A549 (cell line): ENCODE measurements at regions not wholly inside any gene's neighbourhood (a gene's known extent, or its start where the extent isn't known, plus 50 kb on each side); places are given as distances from the start of the nearest gene placed in this dataset.

Experiments used
- ATAC-seq, 2 experiments: fragments of 200-7000 bp in 1 of 2; fragments of >200 bp in 1 of 2; cut with Nextera tagmentation in 1 of 2; cut with Tn5 transposase in 1 of 2; 3 replicates each; pipeline versions ENCODE4 v1.8.0 to v1.9.1; 2018 to 2020; ENCODE audit warnings: mild to moderate bottlenecking in 1 of 2, moderate library complexity in 1 of 2
- CTCF ChIA-PET: fragments of 300-600 bp; sonication (Branson Sonifier 250); formaldehyde crosslinking; extraction: SDS; loops from one replicate; lab custom pipeline; 2021; ENCODE audit warnings: antibody characterized with exemption, inconsistent platforms; lab: Yijun Ruan, JAX
- POLR2A ChIA-PET: fragments of 350-600 bp; formaldehyde crosslinking; extraction: SDS; loops from one replicate; lab custom pipeline; 2021; ENCODE audit warnings: antibody characterized with exemption, inconsistent platforms; lab: Yijun Ruan, JAX
- DNase-seq, 2 experiments: peaks; one replicate each; pipeline versions ENCODE4 v3.0.0 to v3.0.0-alpha.2; 2011 to 2016; ENCODE audit warnings: low read depth in 1 of 2, low spot score in 1 of 2
- FAIRE-seq: peaks from 2 replicates; lab custom pipeline; 2011; peaks lifted over from hg19 to GRCh38; lab: Jason Lieb, UNC
- H3K27ac ChIP-seq, 2 experiments: fragments of >200 bp; sonication (Bioruptor Twin); formaldehyde crosslinking; 3 replicates each; pipeline ENCODE4 v1.5.1; 2016 to 2017
- H3K4me1 ChIP-seq: fragments of >200 bp; sonication (Bioruptor Twin); formaldehyde crosslinking; 3 replicates; pipeline ENCODE4 v1.6.1; 2016
- H3K4me2 ChIP-seq: fragments of >200 bp; sonication (Bioruptor Twin); formaldehyde crosslinking; 3 replicates; pipeline ENCODE4 v1.6.1; 2016
- H3K4me3 ChIP-seq: fragments of >200 bp; sonication (Bioruptor Twin); formaldehyde crosslinking; 3 replicates; pipeline ENCODE4 v1.5.1; 2016
- H3K9me3 ChIP-seq: fragments of >200 bp; sonication (Bioruptor Twin); formaldehyde crosslinking; 3 replicates; pipeline ENCODE4 v1.6.1; 2016
- ESRRA ChIP-seq: fragments of 150-350 bp; IDR thresholded peaks from 2 replicates; pipeline ENCODE4 v1.6.1; 2014; ENCODE audit warnings: mild to moderate bottlenecking, low read length, borderline replicate concordance
- FOXS1 ChIP-seq: fragments of 250-450 bp; sonication (Bioruptor Pico); IDR thresholded peaks from 2 replicates; pipeline ENCODE4 v1.5.0; 2020; ENCODE audit warnings: mild to moderate bottlenecking, moderate library complexity
- HOXB13 ChIP-seq: fragments of 250-450 bp; sonication (Bioruptor Pico); IDR thresholded peaks from 2 replicates; pipeline ENCODE4 v1.5.0; 2020; ENCODE audit warnings: low read depth, mild to moderate bottlenecking, moderate library complexity
- JUNB ChIP-seq: fragments of >200 bp; sonication (Bioruptor Twin); formaldehyde crosslinking; IDR thresholded peaks from 2 replicates; pipeline ENCODE4 v1.6.1; 2016
- MAFK ChIP-seq: fragments of 450-650 bp; IDR thresholded peaks from 2 replicates; pipeline ENCODE4 v1.6.1; 2014; ENCODE audit not compliant: partially characterized antibody
- MAZ ChIP-seq: fragments of 150-350 bp; IDR thresholded peaks from 2 replicates; pipeline ENCODE4 v1.6.1; 2014; ENCODE audit warnings: antibody characterized with exemption, low read depth, low read length, borderline replicate concordance
- MYC ChIP-seq: IDR thresholded peaks from 2 replicates; pipeline ENCODE4 v1.6.1; 2012; ENCODE audit warnings: mild to moderate bottlenecking, inconsistent platforms, low read length, improper control_type of control experiment, borderline replicate concordance
- NFE2L2 ChIP-seq: fragments of 150-350 bp; conservative IDR thresholded peaks from 2 replicates; pipeline ENCODE4 v1.6.1; 2014; ENCODE audit warnings: low read length
- RARB ChIP-seq: fragments of 250-450 bp; sonication (Bioruptor Pico); IDR thresholded peaks from 2 replicates; pipeline ENCODE4 v1.8.0; 2021; ENCODE audit warnings: mild to moderate bottlenecking, moderate library complexity
- RFX5 ChIP-seq: fragments of 450-650 bp; IDR thresholded peaks from 2 replicates; pipeline ENCODE4 v1.7.1; 2014; ENCODE audit warnings: antibody characterized with exemption, mild to moderate bottlenecking, moderate library complexity
- SMC3 ChIP-seq: fragments of >200 bp; sonication (Bioruptor Twin); formaldehyde crosslinking; IDR thresholded peaks from 3 replicates; pipeline ENCODE4 v1.6.1; 2018; ENCODE audit warnings: inconsistent platforms
- TFCP2L1 ChIP-seq: fragments of 250-450 bp; sonication (Bioruptor Pico); IDR thresholded peaks from 2 replicates; pipeline ENCODE4 v1.5.0; 2021; ENCODE audit warnings: mild to moderate bottlenecking
- TP53 ChIP-seq: fragments of 250-450 bp; sonication (Bioruptor Pico); IDR thresholded peaks from 2 replicates; pipeline ENCODE4 v1.5.0; 2021; ENCODE audit warnings: mild to moderate bottlenecking, moderate library complexity
- ZFP36 ChIP-seq: fragments of 450-650 bp; IDR thresholded peaks from 2 replicates; pipeline ENCODE4 v1.6.1; 2014; ENCODE audit warnings: borderline replicate concordance; ENCODE audit not compliant: partially characterized antibody
- ZNF302 ChIP-seq: fragments of 250-450 bp; sonication (Bioruptor Pico); IDR thresholded peaks from 2 replicates; pipeline ENCODE4 v1.9.0; 2021; ENCODE audit warnings: inconsistent platforms, mild to moderate bottlenecking, moderate library complexity
- WGBS: methylation state at CpG from one replicate; pipeline ENCODE4 v1.1.6; 2017; ENCODE audit errors: missing lambda C conversion rate; 5-methylcytosine and 5-hydroxymethylcytosine counted together
- TF ChIP-seq, protein P1 (sequence below): fragments of 150-350 bp; IDR thresholded peaks from 2 replicates; pipeline ENCODE4 v1.6.1; 2014; ENCODE audit warnings: low read depth, mild to moderate bottlenecking, low read length
- TF ChIP-seq, protein P2 (sequence below): fragments of >200 bp; sonication (Bioruptor Twin); formaldehyde crosslinking; IDR thresholded peaks from 3 replicates; pipeline ENCODE4 v1.6.1; 2016
- TF ChIP-seq, protein P3 (sequence below): fragments of 250-450 bp; sonication (Bioruptor Pico); IDR thresholded peaks from 2 replicates; pipeline ENCODE4 v1.5.0; 2021; ENCODE audit warnings: mild to moderate bottlenecking, moderate library complexity, borderline replicate concordance
- TF ChIP-seq, protein P4 (sequence below): fragments of 450-650 bp; IDR thresholded peaks from 2 replicates; pipeline ENCODE4 v1.6.1; 2014; ENCODE audit warnings: antibody characterized with exemption
- TF ChIP-seq, protein P5 (sequence below): fragments of 200-600 bp; sonication (generic); IDR thresholded peaks from 2 replicates; pipeline ENCODE4 v1.6.1; 2016; ENCODE audit warnings: antibody characterized with exemption, mild to moderate bottlenecking, moderate library complexity

DNA sequence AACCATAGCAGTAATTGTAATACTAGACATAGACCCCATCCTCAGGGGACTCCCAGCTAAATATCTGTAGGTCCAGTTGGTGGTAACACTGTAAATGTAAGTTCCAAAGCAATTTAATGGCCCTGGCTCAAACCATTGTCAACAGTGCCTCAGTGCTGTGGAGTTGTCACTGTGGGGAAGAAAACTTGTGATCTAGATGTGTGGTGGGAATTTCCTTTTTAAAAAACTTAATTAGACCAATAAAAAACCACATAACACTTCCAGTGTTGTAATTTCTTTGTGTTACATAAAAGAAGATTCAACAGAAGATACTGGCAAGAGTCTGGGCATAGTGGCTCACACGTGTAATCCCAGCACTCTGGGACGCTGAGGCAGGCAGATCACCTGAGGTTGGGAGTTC lies 138.6 kb upstream of the UMPS start:
- Histone ChIP-seq H3K4me1 (no peaks in the 10 kb centered on the region), H3K27ac (no peak overlapping the region), H3K4me3 (no peak overlapping the region), H3K9me3 (no peaks in the 10 kb centered on the region), H3K4me2 (no peak overlapping the region)
- WGBS, result 66% methylated on average over 2 of the region's 2 CpGs
- DNase-seq (no peak), ATAC-seq (no peak), FAIRE-seq (no peak)
- TF ChIP-seq FOXS1 (CRISPR knock-in tag), result no peak
- TF ChIP-seq, protein P1, sequence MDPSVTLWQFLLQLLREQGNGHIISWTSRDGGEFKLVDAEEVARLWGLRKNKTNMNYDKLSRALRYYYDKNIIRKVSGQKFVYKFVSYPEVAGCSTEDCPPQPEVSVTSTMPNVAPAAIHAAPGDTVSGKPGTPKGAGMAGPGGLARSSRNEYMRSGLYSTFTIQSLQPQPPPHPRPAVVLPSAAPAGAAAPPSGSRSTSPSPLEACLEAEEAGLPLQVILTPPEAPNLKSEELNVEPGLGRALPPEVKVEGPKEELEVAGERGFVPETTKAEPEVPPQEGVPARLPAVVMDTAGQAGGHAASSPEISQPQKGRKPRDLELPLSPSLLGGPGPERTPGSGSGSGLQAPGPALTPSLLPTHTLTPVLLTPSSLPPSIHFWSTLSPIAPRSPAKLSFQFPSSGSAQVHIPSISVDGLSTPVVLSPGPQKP, result no peak
- TF ChIP-seq, all 56 proteins: peak for 0
- ChIA-PET POLR2A (no interaction called here), CTCF (interaction anchor here (0.6 to 1.9 kb wide), 3 partner anchors 9 to 310 kb away, joined by 3 to 5 read pairs (median 4); no protein-coding TSS in a partner anchor)

DNA sequence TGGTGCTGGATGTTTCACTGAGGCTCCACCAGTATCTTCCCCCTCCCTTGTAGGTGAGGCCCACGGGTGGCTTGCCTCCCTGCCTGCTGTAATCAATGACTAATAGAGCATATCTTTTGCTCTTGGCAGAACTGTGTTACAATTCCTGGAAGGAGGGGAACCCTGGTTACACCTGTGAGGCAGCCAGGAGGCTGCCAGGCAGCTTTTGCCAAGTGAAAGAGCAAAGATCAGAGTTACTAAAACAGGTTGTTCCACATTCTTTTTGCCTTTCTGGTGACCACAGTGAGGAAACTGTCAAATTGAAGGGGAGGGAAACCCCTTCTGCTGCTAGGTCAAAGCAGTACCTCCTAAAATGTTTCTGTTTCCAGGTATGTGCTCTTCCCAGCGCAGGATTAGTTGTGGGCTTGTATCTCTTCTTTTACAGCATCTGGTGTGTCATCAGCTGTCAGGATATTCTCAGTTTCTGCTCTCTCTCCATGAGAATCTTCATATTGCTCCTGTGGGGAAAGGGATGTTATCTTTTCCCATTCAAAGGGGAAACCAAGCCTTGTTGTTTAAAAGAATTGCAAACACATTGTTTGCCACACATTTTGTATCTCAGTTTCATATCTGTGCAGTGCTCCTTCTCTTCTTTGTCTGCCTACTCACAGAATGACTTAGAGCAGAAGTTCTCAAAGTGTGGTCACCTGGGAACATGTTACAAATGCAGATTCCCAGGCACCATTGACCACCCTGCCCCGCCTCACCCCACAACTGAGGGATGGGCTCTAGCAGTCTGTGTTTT lies 137.4 kb upstream of the UMPS start:
- no peak for DNase-seq
- no peak for ATAC-seq
- WGBS, result 46% methylated on average over 3 of the region's 3 CpGs
- Histone ChIP-seq H3K9me3 (no peaks in the 10 kb centered on the region), H3K27ac (no peak overlapping the region)
- no peak for FAIRE-seq
- TF ChIP-seq, protein P2, sequence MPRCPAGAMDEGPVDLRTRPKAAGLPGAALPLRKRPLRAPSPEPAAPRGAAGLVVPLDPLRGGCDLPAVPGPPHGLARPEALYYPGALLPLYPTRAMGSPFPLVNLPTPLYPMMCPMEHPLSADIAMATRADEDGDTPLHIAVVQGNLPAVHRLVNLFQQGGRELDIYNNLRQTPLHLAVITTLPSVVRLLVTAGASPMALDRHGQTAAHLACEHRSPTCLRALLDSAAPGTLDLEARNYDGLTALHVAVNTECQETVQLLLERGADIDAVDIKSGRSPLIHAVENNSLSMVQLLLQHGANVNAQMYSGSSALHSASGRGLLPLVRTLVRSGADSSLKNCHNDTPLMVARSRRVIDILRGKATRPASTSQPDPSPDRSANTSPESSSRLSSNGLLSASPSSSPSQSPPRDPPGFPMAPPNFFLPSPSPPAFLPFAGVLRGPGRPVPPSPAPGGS, result no peak
- TF ChIP-seq, all 56 proteins: peak for 0
- Histone ChIP-seq H3K4me1 (no peaks in the 10 kb centered on the region), H3K4me3 (no peak overlapping the region), H3K4me2 (no peak overlapping the region)
- ChIA-PET CTCF (interaction anchor here (1.6 kb wide), 1 partner anchor 28 kb away, joined by 4 read pairs; no protein-coding TSS in a partner anchor), POLR2A (no interaction called here)

DNA sequence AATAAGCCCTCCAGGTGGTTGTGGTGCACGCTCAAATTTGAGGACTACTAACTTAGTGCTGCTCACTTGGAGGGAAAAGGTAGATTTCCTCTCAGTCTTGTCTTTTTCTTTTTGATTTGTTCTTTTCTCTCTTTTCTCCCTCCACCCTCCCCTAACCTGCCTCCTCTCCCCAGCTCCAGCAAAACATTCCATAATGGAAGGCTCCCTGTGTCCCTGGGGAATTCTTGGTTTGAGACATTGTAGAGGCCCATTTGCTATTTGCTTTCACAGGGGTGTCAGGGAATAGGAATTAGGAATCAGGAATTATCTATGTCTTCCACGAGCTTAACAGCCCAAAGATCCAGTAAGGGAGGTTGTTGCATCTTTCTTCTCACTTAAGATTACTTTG lies 136.8 kb upstream of the UMPS start:
- H3K4me3 ChIP-seq, result no peak overlapping the region
- WGBS, result 32% methylated on average over 2 of the region's 2 CpGs
- no peak overlapping the region for H3K27ac ChIP-seq
- CTCF ChIA-PET, result no interaction called here
- H3K9me3 ChIP-seq, result no peaks in the 10 kb centered on the region
- POLR2A ChIA-PET, result no interaction called here
- TF ChIP-seq HOXB13 (CRISPR knock-in tag) (no peak), JUNB (no peak), RFX5 (no peak), MAFK (no peak)
- TF ChIP-seq, protein P3, sequence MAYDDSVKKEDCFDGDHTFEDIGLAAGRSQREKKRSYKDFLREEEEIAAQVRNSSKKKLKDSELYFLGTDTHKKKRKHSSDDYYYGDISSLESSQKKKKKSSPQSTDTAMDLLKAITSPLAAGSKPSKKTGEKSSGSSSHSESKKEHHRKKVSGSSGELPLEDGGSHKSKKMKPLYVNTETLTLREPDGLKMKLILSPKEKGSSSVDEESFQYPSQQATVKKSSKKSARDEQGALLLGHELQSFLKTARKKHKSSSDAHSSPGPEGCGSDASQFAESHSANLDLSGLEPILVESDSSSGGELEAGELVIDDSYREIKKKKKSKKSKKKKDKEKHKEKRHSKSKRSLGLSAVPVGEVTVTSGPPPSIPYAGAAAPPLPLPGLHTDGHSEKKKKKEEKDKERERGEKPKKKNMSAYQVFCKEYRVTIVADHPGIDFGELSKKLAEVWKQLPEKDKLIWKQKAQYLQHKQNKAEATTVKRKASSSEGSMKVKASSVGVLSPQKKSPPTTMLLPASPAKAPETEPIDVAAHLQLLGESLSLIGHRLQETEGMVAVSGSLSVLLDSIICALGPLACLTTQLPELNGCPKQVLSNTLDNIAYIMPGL, result no peak
- no peak for DNase-seq
- no peaks in the 10 kb centered on the region for H3K4me1 ChIP-seq
- no peak overlapping the region for H3K4me2 ChIP-seq
- ATAC-seq, result no peak
- no peak for FAIRE-seq

DNA sequence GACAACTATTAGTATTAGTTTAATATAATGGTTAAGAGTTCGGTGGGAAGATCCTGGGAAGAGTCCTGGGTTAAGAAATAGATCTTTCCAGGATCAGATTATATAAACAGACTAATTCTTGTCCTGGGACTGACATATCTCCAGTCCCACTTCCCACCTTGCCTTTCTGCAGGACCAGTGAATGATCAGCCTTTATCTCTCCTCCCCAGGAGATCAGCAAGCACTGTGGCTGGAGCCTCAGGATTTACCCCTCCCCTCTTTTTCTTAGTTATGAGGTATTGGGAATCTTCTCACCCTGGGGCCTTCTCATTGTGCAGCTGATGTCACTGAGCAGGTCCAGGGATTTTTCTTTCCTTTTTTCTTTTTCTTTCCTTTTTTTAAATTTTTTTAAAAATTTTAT lies 135.7 kb upstream of the UMPS start:
- ChIA-PET POLR2A (no interaction called here), CTCF (interaction anchor here (0.8 kb wide), 1 partner anchor 28 kb away, joined by 3 read pairs; no protein-coding TSS in a partner anchor)
- no peak for DNase-seq
- 87% methylated on average over 1 of the region's 1 CpG for WGBS
- Histone ChIP-seq H3K4me2 (no peak overlapping the region), H3K4me3 (no peak overlapping the region), H3K9me3 (no peaks in the 10 kb centered on the region), H3K27ac (no peak overlapping the region), H3K4me1 (no peaks in the 10 kb centered on the region)
- no peak for FAIRE-seq
- ATAC-seq, result no peak
- TF ChIP-seq, protein P4, sequence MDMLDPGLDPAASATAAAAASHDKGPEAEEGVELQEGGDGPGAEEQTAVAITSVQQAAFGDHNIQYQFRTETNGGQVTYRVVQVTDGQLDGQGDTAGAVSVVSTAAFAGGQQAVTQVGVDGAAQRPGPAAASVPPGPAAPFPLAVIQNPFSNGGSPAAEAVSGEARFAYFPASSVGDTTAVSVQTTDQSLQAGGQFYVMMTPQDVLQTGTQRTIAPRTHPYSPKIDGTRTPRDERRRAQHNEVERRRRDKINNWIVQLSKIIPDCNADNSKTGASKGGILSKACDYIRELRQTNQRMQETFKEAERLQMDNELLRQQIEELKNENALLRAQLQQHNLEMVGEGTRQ, result no peak
- TF ChIP-seq, protein P5, sequence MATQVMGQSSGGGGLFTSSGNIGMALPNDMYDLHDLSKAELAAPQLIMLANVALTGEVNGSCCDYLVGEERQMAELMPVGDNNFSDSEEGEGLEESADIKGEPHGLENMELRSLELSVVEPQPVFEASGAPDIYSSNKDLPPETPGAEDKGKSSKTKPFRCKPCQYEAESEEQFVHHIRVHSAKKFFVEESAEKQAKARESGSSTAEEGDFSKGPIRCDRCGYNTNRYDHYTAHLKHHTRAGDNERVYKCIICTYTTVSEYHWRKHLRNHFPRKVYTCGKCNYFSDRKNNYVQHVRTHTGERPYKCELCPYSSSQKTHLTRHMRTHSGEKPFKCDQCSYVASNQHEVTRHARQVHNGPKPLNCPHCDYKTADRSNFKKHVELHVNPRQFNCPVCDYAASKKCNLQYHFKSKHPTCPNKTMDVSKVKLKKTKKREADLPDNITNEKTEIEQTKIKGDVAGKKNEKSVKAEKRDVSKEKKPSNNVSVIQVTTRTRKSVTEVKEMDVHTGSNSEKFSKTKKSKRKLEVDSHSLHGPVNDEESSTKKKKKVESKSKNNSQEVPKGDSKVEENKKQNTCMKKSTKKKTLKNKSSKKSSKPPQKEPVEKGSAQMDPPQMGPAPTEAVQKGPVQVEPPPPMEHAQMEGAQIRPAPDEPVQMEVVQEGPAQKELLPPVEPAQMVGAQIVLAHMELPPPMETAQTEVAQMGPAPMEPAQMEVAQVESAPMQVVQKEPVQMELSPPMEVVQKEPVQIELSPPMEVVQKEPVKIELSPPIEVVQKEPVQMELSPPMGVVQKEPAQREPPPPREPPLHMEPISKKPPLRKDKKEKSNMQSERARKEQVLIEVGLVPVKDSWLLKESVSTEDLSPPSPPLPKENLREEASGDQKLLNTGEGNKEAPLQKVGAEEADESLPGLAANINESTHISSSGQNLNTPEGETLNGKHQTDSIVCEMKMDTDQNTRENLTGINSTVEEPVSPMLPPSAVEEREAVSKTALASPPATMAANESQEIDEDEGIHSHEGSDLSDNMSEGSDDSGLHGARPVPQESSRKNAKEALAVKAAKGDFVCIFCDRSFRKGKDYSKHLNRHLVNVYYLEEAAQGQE, result no peak
- TF ChIP-seq TFCP2L1 (no peak), ZNF302 (CRISPR knock-in tag) (no peak), TP53 (CRISPR knock-in tag) (no peak), ZFP36 (no peak), ESRRA (no peak), SMC3 (no peak), RARB (CRISPR knock-in tag) (no peak), NFE2L2 (no peak), MYC (no peak), MAZ (no peak)
